Small intestine (tissue), 7 donors: ENCODE measurements at regions not wholly inside any gene's neighbourhood (a gene's known extent, or its start where the extent isn't known, plus 50 kb on each side); places are given as distances from the start of the nearest gene placed in this dataset.
A peak's percentile ranks its signal among the peaks of the same experiment; 100 is the strongest.

Experiments used
- DNase-seq, 2 donors: peaks; one replicate each; pipeline versions ENCODE4 v3.0.0 to v3.0.0-alpha.2; 2013
- FAIRE-seq: peaks from 2 replicates; lab custom pipeline; 2012; peaks lifted over from hg19 to GRCh38; lab: Jason Lieb, UNC
- H3K27ac ChIP-seq, 3 donors: one replicate each; pipeline ENCODE4 v1.5.1; 2013; ENCODE audit warnings: low read length in 2 of 3, mild to moderate bottlenecking in 2 of 3, control low read depth in 1 of 3, inconsistent platforms in 1 of 3, low read depth in 1 of 3, moderate library complexity in 1 of 3
- H3K27me3 ChIP-seq, 3 donors: one replicate each; pipeline ENCODE4 v1.6.1; 2013; ENCODE audit warnings: low read length in 3 of 3, inconsistent platforms in 1 of 3; ENCODE audit not compliant: control insufficient read depth in 3 of 3, insufficient read depth in 3 of 3
- H3K36me3 ChIP-seq, 3 donors: one replicate each; pipeline ENCODE4 v1.6.1; 2013; ENCODE audit warnings: low read length in 3 of 3, inconsistent platforms in 1 of 3, low read depth in 1 of 3, mild to moderate bottlenecking in 1 of 3, moderate library complexity in 1 of 3; ENCODE audit not compliant: control insufficient read depth in 3 of 3, insufficient read depth in 2 of 3
- H3K4me1 ChIP-seq, 3 donors: one replicate each; pipeline ENCODE4 v1.6.1; 2013; ENCODE audit warnings: low read length in 2 of 3, inconsistent platforms in 1 of 3, low read depth in 1 of 3, mild to moderate bottlenecking in 1 of 3, moderate library complexity in 1 of 3; ENCODE audit not compliant: control insufficient read depth in 3 of 3, insufficient read depth in 2 of 3
- H3K4me3 ChIP-seq, 3 donors: one replicate each; pipeline ENCODE4 v1.5.1; 2013; ENCODE audit warnings: low read length in 3 of 3, control low read depth in 1 of 3, inconsistent platforms in 1 of 3, low read depth in 1 of 3, mild to moderate bottlenecking in 1 of 3, moderate library complexity in 1 of 3
- H3K9me3 ChIP-seq, 2 donors: one replicate each; pipeline ENCODE4 v1.6.1; 2013; ENCODE audit warnings: low read depth in 1 of 2, low read length in 1 of 2; ENCODE audit not compliant: control insufficient read depth in 2 of 2, insufficient read depth in 1 of 2
- WGBS, 3 donors: extraction: QIAGEN DNeasy Blood & Tissue Kit; methylation state at CpG; one replicate each; pipeline ENCODE4 v1.1.7; 2013; 5-methylcytosine and 5-hydroxymethylcytosine counted together
- donor health status: healthy with polysubstance abuse.
- donor health status: control.
- donor health status: control.
- donor health status: Bipolar disorder and iron deficiency.
- donor health status: healthy.

DNA sequence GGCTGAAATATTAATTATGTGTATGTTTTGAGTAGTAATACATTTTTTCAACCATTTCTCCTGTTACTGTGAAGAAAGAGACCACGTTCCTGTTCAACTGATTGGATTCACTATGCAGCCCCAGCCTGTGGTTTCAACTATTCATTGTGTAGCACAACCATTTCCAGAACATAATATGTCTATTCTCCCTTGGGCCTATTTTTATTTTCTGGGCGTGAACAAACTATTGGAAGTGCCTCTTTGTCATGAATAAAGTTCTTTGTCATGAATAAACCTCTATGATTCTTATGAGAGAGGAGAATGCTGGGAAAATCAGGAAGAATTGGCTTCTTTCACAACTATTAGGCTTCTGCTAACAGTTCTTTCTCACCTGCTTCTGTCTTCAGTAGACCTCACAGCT, 152.4 kb downstream of the GNAT3 start:
- FAIRE-seq: no peak
- no peaks in the 10 kb centered on the region for H3K9me3 ChIP-seq
- H3K27me3 ChIP-seq: no peaks in the 10 kb centered on the region
- no peaks in the 10 kb centered on the region for H3K36me3 ChIP-seq
- no peak for DNase-seq
- H3K27ac ChIP-seq: no peak overlapping the region
- no peak overlapping the region for H3K4me3 ChIP-seq
- H3K4me1 ChIP-seq: no peaks in the 10 kb centered on the region
- WGBS, 3 donors: 71 to 91% (median 80%) methylated on average over 2 of the region's 2 CpGs

DNA sequence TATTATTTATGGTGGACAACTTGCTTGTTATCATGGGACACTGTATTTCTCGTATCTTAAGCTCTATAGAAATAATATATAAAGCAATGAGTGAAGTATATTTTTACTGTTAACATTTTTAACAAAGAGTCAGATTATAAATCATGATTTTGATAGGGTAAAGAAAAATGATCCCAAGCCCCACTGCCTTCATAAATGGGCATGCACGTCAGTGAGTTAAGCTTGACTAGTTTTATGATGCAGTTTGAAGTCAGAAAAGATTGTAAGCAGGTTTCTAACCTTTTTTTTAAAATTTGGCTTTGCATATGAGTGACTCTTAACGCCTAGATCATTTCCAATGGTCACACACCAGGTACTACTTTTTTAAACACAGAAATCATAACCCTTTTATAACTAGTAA, 152.8 kb downstream of the GNAT3 start:
- WGBS, 3 donors: 71 to 84% (median 84%) methylated on average over 3 of the region's 3 CpGs
- DNase-seq (no peak), FAIRE-seq (no peak)
- no peak overlapping the region for H3K27ac ChIP-seq
- H3K27me3 ChIP-seq: no peaks in the 10 kb centered on the region
- no peaks in the 10 kb centered on the region for H3K9me3 ChIP-seq
- no peak overlapping the region for H3K4me3 ChIP-seq
- no peaks in the 10 kb centered on the region for H3K36me3 ChIP-seq
- H3K4me1 ChIP-seq: no peaks in the 10 kb centered on the region

DNA sequence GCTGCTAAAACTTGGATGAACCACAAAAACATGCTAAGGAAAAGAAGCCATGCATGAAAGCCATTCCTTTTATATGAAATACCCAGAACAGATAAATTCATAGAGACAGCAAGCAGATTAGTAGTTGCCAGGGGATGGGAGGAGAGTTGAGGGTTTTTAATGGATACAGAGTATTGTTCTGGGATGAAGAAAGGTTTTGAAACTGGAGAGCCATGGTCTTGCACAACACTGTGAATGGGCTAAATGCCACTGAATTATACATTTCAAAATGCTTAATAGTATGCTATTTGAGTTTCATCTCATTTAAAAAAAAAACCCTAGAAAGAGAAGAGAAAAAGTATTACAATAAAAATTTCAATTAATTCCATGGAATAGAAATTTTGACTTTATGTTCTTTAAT, 154.3 kb downstream of the GNAT3 start:
- Histone ChIP-seq H3K27me3 (no peaks in the 10 kb centered on the region), H3K4me3 (no peak overlapping the region), H3K27ac (no peak overlapping the region), H3K9me3 (no peaks in the 10 kb centered on the region), H3K36me3 (no peaks in the 10 kb centered on the region), H3K4me1 (no peaks in the 10 kb centered on the region)
- DNase-seq: no peak
- FAIRE-seq: no peak

DNA sequence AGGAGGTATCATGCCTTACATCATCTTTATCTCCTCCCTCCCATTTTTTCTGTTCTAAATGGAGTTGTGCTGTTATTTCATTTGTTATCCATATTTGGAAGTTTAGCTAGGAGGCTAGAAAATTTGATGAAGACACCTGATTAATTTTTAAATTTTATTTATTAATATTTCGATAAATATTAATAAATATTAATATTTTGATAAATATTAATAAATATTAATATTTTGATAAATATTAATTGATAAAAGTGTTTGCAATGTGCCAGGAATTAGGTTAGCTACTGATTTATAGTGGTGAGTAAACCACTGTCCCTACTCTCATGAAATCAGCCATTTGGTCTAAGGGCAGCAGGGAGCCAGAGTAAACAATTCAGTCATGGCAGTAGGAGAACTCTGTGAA, 161.4 kb downstream of the GNAT3 start:
- Histone ChIP-seq H3K4me3 (no peak overlapping the region), H3K27me3 (no peaks in the 10 kb centered on the region), H3K9me3 (no peaks in the 10 kb centered on the region), H3K27ac (no peak overlapping the region), H3K4me1 (peaks cover 0 to 3% (median 2%) of the 10 kb centered on the region in 3 donors), H3K36me3 (no peaks in the 10 kb centered on the region)
- DNase-seq: no peak
- WGBS, 3 donors: 0 to 51% (median 34%) methylated on average over 1 of the region's 1 CpG
- FAIRE-seq: peak; percentile 89

DNA sequence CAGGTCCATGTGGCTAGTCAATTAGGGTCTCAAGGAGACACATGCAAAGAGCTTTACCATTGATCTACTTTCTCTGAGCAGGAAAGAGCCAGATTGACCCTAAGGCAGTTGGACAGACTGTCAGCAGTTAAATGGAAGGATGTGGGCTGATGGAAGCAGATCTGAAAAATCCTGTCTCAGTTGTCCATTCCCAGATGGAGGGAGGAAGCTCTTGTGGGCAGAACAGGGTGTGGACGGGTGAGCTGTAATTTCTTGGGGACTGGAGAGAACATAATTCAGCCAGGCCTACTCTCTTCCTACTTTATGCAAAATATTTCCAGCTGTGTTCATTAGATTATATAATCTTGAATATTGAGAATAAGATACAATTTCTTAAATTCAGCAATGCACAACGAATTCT, 163.6 kb downstream of the GNAT3 start:
- DNase-seq (no peak), FAIRE-seq (no peak)
- WGBS, 3 donors: 74 to 86% (median 78%) methylated on average over 2 of the region's 2 CpGs
- H3K27me3 ChIP-seq: no peaks in the 10 kb centered on the region
- H3K4me1 ChIP-seq: peaks cover 0 to 3% (median 2%) of the 10 kb centered on the region in 3 donors
- no peaks in the 10 kb centered on the region for H3K9me3 ChIP-seq
- H3K36me3 ChIP-seq: no peaks in the 10 kb centered on the region
- no peak overlapping the region for H3K27ac ChIP-seq
- no peak overlapping the region for H3K4me3 ChIP-seq

DNA sequence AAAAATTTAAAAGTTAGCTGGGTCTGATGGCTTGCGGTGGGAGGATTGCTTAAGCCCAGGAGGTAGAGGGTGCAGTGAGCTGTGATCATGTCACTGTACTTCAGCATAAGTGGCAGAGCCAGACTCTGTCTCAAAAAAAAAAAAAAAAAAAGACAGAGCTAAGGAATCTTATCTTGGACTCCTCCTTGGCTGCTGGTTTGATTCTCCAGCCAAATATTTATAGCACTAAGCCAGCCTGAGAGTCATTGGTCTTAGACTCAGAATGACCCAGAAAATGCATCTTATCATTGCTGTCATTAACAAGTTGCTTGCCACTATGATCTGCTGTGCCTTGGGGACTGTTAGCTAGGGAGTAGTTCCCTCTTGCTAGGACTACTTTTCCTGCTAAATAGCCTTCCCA, 164.7 kb downstream of the GNAT3 start:
- Histone ChIP-seq H3K4me1 (peaks cover 0 to 3% (median 2%) of the 10 kb centered on the region in 3 donors), H3K27me3 (no peaks in the 10 kb centered on the region), H3K4me3 (no peak overlapping the region), H3K9me3 (no peaks in the 10 kb centered on the region), H3K27ac (no peak overlapping the region), H3K36me3 (no peaks in the 10 kb centered on the region)
- DNase-seq (peak in 1 of 2 donors; percentile 9), FAIRE-seq (no peak)
- 78 to 94% (median 92%) methylated on average over 1 of the region's 1 CpG for WGBS, 3 donors

DNA sequence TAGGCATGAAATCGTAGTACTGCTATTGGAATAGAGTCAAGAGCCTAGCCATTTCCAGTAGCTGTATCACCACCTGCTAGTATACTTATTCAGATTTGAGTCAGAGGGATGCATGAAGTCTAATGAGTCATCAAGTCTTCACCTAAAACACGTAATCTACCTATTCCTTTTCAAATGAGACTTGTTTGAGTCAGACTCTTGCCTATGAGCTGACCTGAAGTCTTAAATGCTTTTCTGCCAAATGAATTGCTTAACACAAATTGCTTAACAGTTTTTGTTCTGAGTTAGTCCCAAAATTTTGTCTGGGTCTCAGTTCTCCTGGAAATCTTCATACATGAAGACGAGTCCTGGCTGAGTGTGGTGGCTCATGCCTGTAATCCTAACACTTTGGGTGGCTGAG, 165.2 kb downstream of the GNAT3 start:
- Histone ChIP-seq H3K4me1 (peaks cover 0 to 3% (median 2%) of the 10 kb centered on the region in 3 donors), H3K4me3 (no peak overlapping the region), H3K27ac (no peak overlapping the region), H3K36me3 (no peaks in the 10 kb centered on the region), H3K9me3 (no peaks in the 10 kb centered on the region), H3K27me3 (no peaks in the 10 kb centered on the region)
- 62 to 67% (median 63%) methylated on average over 3 of the region's 3 CpGs for WGBS, 3 donors
- no peak for DNase-seq
- no peak for FAIRE-seq

DNA sequence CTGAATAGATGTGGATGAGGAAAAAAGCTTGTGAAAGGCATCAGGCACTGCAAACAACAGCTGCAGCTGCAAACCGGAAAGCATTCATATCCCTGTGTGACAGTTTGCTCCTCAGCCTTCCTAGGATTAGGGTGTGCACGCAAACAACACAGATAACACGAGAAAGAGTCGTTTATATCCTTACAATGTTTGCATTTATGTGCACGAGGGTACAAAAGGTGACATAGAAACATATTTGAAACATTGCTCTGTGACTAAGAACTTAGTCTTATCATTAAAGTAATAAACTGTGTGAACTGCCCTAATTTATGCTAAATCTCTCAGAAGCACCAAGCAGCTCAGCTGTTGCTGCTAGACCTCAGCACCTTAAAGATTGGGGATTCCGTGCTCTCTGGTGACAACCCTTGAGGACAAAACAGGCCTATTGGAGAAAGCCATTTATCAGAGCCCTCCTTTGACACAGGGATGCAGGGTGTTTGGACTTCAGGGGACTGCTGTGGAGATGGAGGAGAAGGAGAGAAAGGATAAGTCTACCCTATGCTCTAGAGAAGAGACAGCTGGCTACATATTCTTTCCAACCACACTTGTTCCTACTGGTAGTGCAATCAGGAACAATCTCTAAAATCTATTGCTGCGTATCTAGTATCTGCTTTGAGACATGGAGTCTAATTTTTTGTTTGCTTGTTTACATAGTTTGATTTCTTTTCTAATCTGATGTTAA, 176.2 kb downstream of the GNAT3 start:
- Histone ChIP-seq H3K27me3 (no peaks in the 10 kb centered on the region), H3K27ac (peak overlapping the region in 2 of 3 donors; percentile 63 to 66), H3K4me1 (peaks cover 3 to 15% (median 9%) of the 10 kb centered on the region in 3 donors), H3K36me3 (no peaks in the 10 kb centered on the region), H3K4me3 (no peak overlapping the region), H3K9me3 (no peaks in the 10 kb centered on the region)
- peak; percentile 86 to 94 for DNase-seq
- FAIRE-seq: peak; percentile 72
- 8 to 23% (median 11%) methylated on average over 7 of the region's 7 CpGs for WGBS, 3 donors

DNA sequence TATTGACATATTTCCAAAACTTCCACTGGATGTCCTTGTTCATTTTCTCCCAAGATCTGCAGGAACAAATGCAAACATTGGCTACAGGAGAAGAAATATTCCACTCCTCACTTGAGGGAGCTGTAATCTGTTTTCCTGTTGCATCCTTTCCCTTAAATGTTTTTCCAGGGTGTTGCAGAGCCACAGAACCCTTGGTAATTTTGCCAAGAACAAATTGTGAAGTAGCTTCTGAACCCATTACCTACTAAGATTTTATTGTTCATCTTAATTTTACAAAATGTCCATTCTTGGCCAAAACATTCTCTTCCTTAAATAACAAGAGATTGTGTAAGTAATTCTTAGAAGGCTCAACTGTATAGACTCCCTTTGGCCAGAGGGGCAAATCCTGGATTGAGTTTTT, 177.0 kb downstream of the GNAT3 start:
- FAIRE-seq (no peak), DNase-seq (peak in 1 of 2 donors; percentile 11)
- Histone ChIP-seq H3K4me1 (peaks cover 3 to 15% (median 9%) of the 10 kb centered on the region in 3 donors), H3K9me3 (no peaks in the 10 kb centered on the region), H3K27me3 (no peaks in the 10 kb centered on the region), H3K27ac (peak overlapping the region; percentile 3 to 72 (median 63)), H3K4me3 (no peak overlapping the region), H3K36me3 (no peaks in the 10 kb centered on the region)
